ENCODE measurements at regions not wholly inside any gene's neighbourhood (a gene's known extent, or its start where the extent isn't known, plus 50 kb on each side); places are given as distances from the start of the nearest gene placed in this dataset.

DNA sequence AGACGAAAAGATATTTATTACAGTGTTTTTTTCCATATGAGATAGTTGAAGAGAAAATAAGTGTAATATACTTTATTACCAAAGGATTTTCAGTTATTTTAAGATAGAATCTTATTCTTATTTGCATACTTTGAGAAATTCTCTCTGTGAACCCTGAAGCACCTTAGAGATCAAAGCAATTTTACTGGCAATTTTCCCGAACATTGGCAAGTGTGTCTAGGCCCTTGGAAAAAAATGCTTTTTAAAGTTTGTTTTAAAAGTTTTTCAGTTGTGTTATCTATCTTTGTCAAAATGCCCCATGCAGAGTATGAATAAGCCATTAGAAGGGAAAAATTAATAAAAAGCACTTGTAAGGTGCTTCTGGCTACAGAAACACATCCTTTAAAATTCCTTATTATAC is 276.8 kb upstream of the HSF2 start:
- Histone ChIP-seq H3K4me2 (ENCODE audit: unreplicated experiment) (no peak overlapping the region), H3K9ac (no peak overlapping the region), H2AFZ (no peak overlapping the region), H3K27me3 (replicated peaks; ENCODE audit: insufficient read depth) (no peaks in the 10 kb centered on the region), H3K9me3 (ENCODE audit: low read depth) (no peaks in the 10 kb centered on the region), H4K20me1 (ENCODE audit: insufficient read depth) (no peaks in the 10 kb centered on the region), H3K36me3 (ENCODE audit: low read depth) (no peaks in the 10 kb centered on the region), H3K27ac (no peak overlapping the region), H3K4me3 (no peak overlapping the region), H3K4me1 (ENCODE audit: insufficient read depth) (no peaks in the 10 kb centered on the region), H3F3A (ENCODE audit: insufficient read depth) (no peaks in the 10 kb centered on the region), H3K9me2 (ENCODE audit: insufficient read depth) (no peaks in the 10 kb centered on the region), H3K79me2 (ENCODE audit: insufficient read depth) (no peaks in the 10 kb centered on the region)
- no peak for TF ChIP-seq EZH2 (IDR thresholded peaks at IDR 0.05; ENCODE audit: insufficient read depth, poor library complexity, severe bottlenecking)
- TF ChIP-seq EZH2phosphoT487 (IDR thresholded peaks at IDR 0.05; ENCODE audit: insufficient read depth, low read depth) = no peak
- in situ Hi-C loops (cut with MboI) = no loop called here
- DNase-seq = no peak
- 22 to 30% methylated on average over 2 of the region's 2 CpGs for WGBS, 2 experiments (ENCODE audit: low coverage in 1 of 2, low lambda C conversion rate in 2 of 2, missing lambda C conversion rate in 2 of 2)

- no peaks in the 10 kb centered on the region for H3K27me3 ChIP-seq (replicated peaks; ENCODE audit: insufficient read depth)
- H3K4me2 ChIP-seq (ENCODE audit: unreplicated experiment) = no peak overlapping the region
- no peaks in the 10 kb centered on the region for H3K4me1 ChIP-seq (ENCODE audit: insufficient read depth)
- in situ Hi-C loops (cut with MboI) = no loop called here
- DNase-seq = no peak
- H2AFZ ChIP-seq = no peak overlapping the region
- no peak overlapping the region for H3K27ac ChIP-seq
- no peaks in the 10 kb centered on the region for H4K20me1 ChIP-seq (ENCODE audit: insufficient read depth)
- H3F3A ChIP-seq (ENCODE audit: insufficient read depth) = no peaks in the 10 kb centered on the region
- no peak for TF ChIP-seq EZH2 (IDR thresholded peaks at IDR 0.05; ENCODE audit: insufficient read depth, poor library complexity, severe bottlenecking)
- TF ChIP-seq EZH2phosphoT487 (IDR thresholded peaks at IDR 0.05; ENCODE audit: insufficient read depth, low read depth) = no peak
- H3K9me3 ChIP-seq (ENCODE audit: low read depth) = no peaks in the 10 kb centered on the region
- WGBS, 2 experiments (ENCODE audit: low coverage in 1 of 2, low lambda C conversion rate in 2 of 2, missing lambda C conversion rate in 2 of 2) = 72 to 79% methylated on average over 3 of the region's 3 CpGs
- no peaks in the 10 kb centered on the region for H3K36me3 ChIP-seq (ENCODE audit: low read depth)
- no peaks in the 10 kb centered on the region for H3K9me2 ChIP-seq (ENCODE audit: insufficient read depth)
- H3K4me3 ChIP-seq = no peak overlapping the region
- no peaks in the 10 kb centered on the region for H3K79me2 ChIP-seq (ENCODE audit: insufficient read depth)
- no peak overlapping the region for H3K9ac ChIP-seq
Measured at GRCh38 chr6:122124908-122125307, 274.5 kb upstream of the HSF2 start.

- Histone ChIP-seq H2AFZ (no peak overlapping the region), H3K4me2 (ENCODE audit: unreplicated experiment) (no peak overlapping the region), H3F3A (ENCODE audit: insufficient read depth) (no peaks in the 10 kb centered on the region), H3K27me3 (replicated peaks; ENCODE audit: insufficient read depth) (no peaks in the 10 kb centered on the region), H3K9me2 (ENCODE audit: insufficient read depth) (no peaks in the 10 kb centered on the region), H3K9ac (no peak overlapping the region), H3K4me1 (ENCODE audit: insufficient read depth) (no peaks in the 10 kb centered on the region), H3K9me3 (ENCODE audit: low read depth) (no peaks in the 10 kb centered on the region), H4K20me1 (ENCODE audit: insufficient read depth) (no peaks in the 10 kb centered on the region), H3K36me3 (ENCODE audit: low read depth) (no peaks in the 10 kb centered on the region), H3K4me3 (no peak overlapping the region), H3K27ac (no peak overlapping the region), H3K79me2 (ENCODE audit: insufficient read depth) (no peaks in the 10 kb centered on the region)
- TF ChIP-seq EZH2 (IDR thresholded peaks at IDR 0.05; ENCODE audit: insufficient read depth, poor library complexity, severe bottlenecking) (no peak), EZH2phosphoT487 (IDR thresholded peaks at IDR 0.05; ENCODE audit: insufficient read depth, low read depth) (no peak)
- no peak for DNase-seq
- 78 to 79% methylated on average over 3 of the region's 3 CpGs for WGBS, 2 experiments (ENCODE audit: low coverage in 1 of 2, low lambda C conversion rate in 2 of 2, missing lambda C conversion rate in 2 of 2)
- in situ Hi-C loops (cut with MboI) = no loop called here
Measured at GRCh38 chr6:122126894-122127293, 272.6 kb upstream of the HSF2 start.

DNA sequence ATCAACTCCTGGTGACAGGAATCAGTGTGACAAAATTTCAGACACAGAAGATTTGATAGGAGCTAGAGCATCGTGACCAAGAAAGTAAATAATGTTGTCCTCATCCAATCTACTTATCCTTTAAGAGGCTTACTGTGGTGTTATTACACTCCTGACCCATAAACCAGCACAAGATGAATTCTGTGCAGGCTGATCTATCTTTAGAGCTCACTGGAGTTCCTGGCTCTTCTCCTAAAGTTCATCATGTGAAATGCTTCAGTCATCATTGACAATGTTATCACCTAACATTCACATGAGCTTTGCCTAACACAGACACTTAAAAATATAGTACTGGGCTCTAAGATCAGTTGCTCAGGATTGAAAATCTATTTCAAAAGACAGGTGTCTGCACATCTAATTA is 271.0 kb upstream of the HSF2 start:
- Histone ChIP-seq H3F3A (ENCODE audit: insufficient read depth) (no peaks in the 10 kb centered on the region), H3K27me3 (replicated peaks; ENCODE audit: insufficient read depth) (no peaks in the 10 kb centered on the region)
- in situ Hi-C loops (cut with MboI) = no loop called here

More for the DNA sequence above, 271.0 kb upstream of the HSF2 start:
- H3K27ac ChIP-seq = no peak overlapping the region
- no peaks in the 10 kb centered on the region for H3K4me1 ChIP-seq (ENCODE audit: insufficient read depth)
- H3K36me3 ChIP-seq (ENCODE audit: low read depth) = no peaks in the 10 kb centered on the region
- TF ChIP-seq EZH2phosphoT487 (IDR thresholded peaks at IDR 0.05; ENCODE audit: insufficient read depth, low read depth) (no peak), EZH2 (IDR thresholded peaks at IDR 0.05; ENCODE audit: insufficient read depth, poor library complexity, severe bottlenecking) (no peak)
- H4K20me1 ChIP-seq (ENCODE audit: insufficient read depth) = no peaks in the 10 kb centered on the region
- WGBS, 2 experiments (ENCODE audit: low coverage in 1 of 2, low lambda C conversion rate in 2 of 2, missing lambda C conversion rate in 2 of 2) = 39 to 43% methylated on average over 1 of the region's 1 CpG
- no peak overlapping the region for H3K9ac ChIP-seq
- no peak for DNase-seq
- no peaks in the 10 kb centered on the region for H3K9me3 ChIP-seq (ENCODE audit: low read depth)
- no peak overlapping the region for H3K4me2 ChIP-seq (ENCODE audit: unreplicated experiment)
- H3K9me2 ChIP-seq (ENCODE audit: insufficient read depth) = no peaks in the 10 kb centered on the region
- no peak overlapping the region for H2AFZ ChIP-seq
- H3K79me2 ChIP-seq (ENCODE audit: insufficient read depth) = no peaks in the 10 kb centered on the region
- H3K4me3 ChIP-seq = no peak overlapping the region
